ENCODE measurements at regions not wholly inside any gene's neighbourhood (a gene's known extent, or its start where the extent isn't known, plus 50 kb on each side); places are given as distances from the start of the nearest gene placed in this dataset.
A peak's percentile ranks its signal among the peaks of the same experiment; 100 is the strongest.

DNA sequence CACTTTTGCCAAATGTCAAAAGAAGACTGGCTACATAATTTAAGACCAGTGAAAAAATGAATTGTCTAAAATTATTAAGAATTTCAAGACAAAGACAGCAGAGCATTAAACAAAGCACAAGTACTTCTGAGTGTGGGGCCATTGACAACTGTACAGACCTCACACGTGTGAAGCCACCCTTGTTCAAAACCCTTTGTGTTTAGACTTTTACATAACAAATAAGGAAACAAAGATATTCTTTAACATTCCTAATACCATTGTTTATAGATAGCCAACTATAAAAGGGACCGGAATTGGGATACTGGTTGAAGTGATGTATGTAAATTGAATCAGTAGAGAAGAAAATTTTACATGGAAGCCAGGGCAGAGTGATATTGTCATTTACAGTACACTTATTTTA is 624.2 kb downstream of the PCDH18 start:
- intact Hi-C loops (cut with micrococcal nuclease) = no loop called here
- no peak for DNase-seq
- ATAC-seq = no peak

DNA sequence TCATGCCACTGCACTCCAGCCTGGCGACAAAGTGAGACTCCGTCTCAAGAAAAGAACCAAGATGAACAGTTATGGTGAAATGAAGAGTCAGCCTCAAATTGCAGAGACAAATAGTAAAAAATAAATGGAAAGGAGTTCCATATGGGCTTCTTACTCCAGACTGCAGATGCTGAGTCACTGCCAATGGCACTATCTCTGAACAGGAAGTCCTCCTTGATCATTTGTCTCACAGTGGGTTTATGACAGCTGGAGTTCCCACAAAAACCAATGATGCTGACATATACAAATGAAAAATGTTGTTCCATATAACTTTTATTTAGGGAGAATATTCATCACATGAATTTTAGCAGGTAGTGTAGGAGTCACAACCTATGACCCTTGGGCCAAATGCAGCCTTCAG is 631.6 kb downstream of the PCDH18 start:
- intact Hi-C loops (cut with micrococcal nuclease) = no loop called here
- ATAC-seq = no peak
- no peak for DNase-seq

DNA sequence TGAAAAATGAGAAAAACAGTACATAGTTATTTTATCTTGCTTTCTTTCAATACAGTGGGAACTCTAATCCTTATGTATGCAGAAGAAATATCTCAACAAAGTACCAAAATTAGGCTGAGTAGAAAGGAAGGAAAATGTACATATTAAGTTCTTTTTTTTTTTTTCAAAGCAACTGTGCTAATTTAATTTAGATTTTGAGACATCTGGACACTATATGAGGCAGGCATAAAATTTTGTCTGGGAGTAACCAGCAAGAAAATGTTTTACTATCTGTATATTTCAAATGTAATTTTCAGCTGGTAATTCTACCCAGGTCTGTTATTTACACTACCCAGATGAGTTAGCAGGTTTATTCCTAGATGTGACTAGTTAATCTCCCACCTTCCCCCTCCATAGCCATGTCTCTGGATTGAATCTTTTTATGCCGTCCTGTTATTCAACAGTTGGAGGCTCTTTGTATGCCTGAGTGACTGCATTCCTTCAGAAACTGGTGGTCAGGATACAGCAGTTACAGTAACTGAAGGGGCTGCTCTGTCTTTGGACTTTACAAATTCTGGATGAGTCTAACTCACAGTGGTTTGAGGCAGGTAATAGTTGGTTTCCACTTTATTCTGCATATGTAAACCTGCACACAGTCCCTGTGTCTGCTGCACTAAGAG is 633.6 kb downstream of the PCDH18 start:
- intact Hi-C loops (cut with micrococcal nuclease) = no loop called here
- DNase-seq (no peak), ATAC-seq (no peak)

DNA sequence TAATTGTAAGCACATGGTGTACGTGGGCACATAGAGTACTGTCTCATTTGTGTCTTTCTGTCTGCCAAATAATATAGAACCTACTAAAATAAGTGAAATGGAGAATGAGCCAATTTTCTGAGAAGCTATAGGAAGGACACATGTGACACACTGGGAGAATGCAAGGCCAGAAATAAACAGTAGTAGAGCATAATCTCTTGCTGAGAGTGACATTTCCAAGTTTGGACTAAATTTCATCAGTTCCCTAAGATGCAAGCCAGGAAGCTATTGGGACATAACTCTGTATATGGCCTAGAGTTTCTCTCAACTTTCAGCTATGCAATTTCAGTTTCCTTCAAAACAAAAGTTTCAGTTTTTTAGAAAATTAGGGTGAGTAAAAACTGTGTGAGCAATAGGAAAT is 638.7 kb downstream of the PCDH18 start:
- ATAC-seq (no peak), DNase-seq (no peak)
- intact Hi-C loops (cut with micrococcal nuclease) = no loop called here

DNA sequence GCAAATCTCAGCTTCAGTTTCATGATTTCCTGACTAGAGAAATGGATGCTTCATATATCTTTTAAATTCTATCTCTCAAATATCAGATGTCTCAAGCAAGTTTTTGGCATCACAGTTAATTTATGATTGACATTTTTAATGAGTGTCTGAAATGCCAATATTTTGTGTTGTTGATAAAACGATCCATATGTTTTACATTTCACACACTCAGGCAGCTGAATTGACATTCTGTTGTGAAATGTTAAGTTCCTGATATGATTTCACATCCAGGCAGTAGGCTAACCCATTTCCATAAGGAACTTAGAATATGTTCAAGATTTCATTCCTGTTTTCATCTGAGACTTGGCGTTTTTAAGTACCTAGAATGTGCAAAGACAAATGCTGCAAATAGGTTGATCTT is 650.6 kb downstream of the PCDH18 start:
- intact Hi-C loops (cut with micrococcal nuclease) = no loop called here
- DNase-seq (no peak), ATAC-seq (no peak)

DNA sequence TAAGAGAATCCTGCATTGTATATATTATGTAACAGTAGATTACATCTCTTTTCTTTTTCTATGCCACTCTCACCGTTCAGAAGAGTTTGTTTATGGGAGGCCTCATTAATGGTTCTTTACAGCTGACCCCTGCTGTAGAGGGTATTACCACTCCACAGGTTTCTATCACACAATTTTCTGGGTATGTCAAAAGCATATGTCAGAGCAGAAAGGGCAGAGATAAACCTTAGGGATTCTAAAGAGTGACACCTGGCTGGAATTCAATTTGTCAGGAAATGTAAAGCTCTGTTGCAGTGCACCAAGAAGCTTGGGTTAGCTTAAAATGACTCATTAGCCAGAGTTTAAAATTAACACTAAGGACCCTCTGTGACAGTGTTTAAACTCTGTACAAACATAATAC is 658.7 kb downstream of the PCDH18 start:
- no peak for ATAC-seq
- intact Hi-C loops (cut with micrococcal nuclease) = no loop called here

DNA sequence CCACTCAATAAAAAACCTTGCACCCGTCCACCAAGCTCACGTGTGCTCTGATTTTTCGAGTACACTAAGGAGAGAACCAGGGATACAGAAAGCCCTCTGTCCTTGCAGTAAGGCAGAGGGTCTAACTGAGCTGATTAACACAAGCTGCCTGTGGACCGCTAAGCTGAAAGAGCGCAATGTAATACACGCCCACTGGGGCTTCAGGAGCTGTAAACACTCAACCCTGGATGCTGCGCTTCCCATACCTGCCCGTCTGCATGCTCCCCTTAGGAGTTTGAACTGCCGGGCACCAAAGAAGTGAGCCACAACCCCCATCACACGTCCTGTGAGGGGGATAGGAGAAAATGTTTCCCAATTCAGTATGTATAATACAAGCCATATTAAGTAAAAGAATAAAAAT is 664.8 kb downstream of the PCDH18 start:
- DNase-seq = no peak
- intact Hi-C loops (cut with micrococcal nuclease) = no loop called here

More for the DNA sequence above, 658.7 kb downstream of the PCDH18 start:
- no peak for DNase-seq

DNA sequence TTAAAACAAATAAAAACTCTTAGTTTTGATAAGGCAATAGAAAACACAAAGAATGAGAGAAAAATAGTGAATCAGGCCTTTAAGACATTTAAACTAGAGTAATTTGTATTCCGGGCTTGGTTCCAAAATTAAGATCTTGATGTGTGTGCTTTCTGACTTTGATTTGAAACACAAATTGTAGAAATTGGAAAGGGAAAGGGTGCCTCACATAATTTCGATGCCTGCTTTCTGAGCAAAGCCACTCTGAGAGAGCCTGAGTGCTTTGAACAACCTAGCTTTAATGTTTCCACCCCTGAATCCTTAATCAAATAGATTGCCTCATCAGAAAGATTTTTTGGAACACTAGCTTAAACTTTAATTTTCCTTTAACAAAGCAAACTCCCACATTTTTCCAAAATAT is 666.8 kb downstream of the PCDH18 start:
- ATAC-seq = no peak
- intact Hi-C loops (cut with micrococcal nuclease) = no loop called here

More for the DNA sequence above, 664.8 kb downstream of the PCDH18 start:
- ATAC-seq = no peak

DNA sequence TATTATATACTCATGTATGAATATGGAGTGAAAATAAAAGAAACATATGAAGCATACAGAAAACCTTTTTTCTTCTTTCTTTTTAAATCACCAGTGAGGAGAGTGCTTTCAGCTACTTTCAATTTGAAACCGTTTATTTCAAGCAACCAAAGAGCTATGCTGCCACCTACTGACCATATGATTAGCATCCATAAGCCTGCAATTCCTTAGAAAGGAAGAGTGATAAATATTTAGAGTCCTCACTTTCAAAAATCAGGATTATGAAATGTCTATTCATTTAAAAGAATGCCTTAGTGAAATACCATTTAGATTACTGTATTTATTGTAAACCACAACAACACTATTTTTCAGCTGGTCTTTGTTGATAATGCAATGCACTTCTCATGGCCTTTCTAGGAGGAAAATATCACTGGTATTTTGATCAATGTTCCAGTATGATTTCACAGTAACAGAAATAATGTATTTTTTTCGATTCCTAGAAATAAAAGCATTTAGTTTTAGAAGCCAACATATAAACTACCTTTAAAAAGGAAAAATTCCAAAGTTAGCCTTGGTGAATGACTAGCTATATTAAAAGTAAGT is 667.6 kb downstream of the PCDH18 start:
- peak; percentile 65 for ATAC-seq
- no peak for DNase-seq
- intact Hi-C loops (cut with micrococcal nuclease) = no loop called here

More for the DNA sequence above, 666.8 kb downstream of the PCDH18 start:
- no peak for DNase-seq

DNA sequence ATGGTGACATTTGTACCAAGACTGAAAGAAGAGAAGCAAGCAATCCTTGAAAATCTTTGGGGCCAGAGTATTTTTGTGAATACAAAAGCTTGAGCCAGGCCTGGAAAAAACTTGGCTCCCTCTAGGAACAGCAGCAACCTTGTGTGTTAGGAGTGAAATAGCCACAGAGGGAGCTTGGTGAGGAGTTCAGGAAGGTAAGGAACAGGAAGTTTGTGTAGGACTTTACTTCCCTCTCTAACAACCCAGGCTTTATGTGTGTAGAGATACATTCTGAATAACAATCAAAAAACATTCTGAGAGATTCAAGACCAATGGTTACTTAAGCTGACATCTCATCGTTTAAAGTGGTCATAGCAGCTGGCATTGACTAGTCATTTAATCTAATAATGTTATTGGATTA is 668.5 kb downstream of the PCDH18 start:
- DNase-seq = no peak
- intact Hi-C loops (cut with micrococcal nuclease) = no loop called here
- no peak for ATAC-seq

DNA sequence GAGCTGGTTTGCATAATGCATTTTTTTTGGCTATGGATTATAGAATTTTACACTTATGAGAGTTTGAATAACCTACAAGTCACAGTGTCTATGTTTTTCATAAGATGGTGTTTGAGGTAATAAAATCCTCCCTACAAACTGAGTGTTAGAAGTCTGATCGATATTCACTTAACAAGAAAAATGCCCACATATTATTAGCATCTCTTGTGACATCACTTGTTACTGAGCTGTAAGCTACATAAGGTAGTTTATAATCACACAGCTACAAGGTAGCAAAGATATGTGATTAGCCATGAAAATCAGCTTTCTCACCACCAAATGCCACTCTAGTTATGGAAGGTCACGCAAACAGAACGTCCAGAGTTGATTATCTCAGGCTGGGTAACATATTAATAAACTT is 669.6 kb downstream of the PCDH18 start:
- intact Hi-C loops (cut with micrococcal nuclease) = no loop called here
- no peak for DNase-seq
- ATAC-seq = no peak

DNA sequence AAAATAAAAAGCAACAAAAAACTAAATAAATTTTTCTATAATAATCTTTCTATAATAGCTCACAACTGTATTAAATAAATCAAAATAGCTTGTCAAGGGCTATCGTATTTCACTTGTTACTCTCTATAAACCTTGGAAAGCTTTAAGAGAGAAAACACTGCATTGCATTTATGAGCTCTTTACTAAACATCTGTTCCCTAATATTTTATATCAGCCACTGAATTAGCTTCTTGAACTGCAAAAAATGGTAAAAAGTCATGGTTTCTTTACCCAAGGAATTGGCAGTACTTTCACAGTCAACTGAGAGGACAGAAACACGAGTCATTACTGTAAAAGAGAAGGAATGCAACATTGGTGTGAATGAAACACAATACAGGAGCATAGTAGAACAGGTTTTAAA is 671.2 kb downstream of the PCDH18 start:
- intact Hi-C loops (cut with micrococcal nuclease) = no loop called here
- no peak for ATAC-seq
- no peak for DNase-seq

DNA sequence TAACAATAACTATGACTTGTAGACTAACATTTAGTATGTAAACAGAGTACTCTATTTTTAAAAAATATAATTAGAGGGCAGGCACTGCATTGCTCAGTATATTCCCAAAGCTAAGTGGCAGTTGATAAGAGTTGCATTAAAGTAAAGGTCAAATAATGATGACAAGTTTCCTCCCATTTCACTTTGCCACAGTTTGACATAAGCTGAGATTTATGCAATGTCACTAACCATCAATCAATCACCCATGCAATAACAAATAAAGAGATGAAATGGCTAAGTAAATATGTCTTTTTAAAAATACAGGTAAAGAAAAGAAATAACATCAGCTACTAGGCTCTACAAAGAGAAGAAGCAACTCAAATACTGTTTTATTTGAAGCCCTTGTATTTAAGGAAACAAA is 673.4 kb downstream of the PCDH18 start:
- intact Hi-C loops (cut with micrococcal nuclease) = no loop called here
- DNase-seq (no peak), ATAC-seq (no peak)

DNA sequence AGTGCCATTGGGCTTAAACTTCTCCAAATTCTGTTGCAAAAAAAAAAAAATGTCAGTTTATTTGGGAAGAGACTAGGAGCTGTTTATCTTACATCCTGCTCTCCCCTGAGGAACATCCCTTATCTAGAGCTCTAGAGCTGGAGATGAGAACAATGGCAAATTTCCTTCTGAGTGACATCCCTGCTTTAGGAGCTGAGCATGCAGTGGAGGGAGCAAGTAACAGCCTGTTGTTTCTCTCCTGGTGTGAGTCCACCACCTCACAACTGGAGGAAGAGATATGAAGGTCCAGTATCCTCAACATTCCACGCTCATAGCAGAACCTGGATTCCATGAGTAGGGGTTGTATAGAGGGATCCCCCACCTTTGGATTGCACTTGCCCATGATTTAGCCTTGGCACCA is 676.4 kb downstream of the PCDH18 start:
- no peak for ATAC-seq
- no peak for DNase-seq
- intact Hi-C loops (cut with micrococcal nuclease) = no loop called here

DNA sequence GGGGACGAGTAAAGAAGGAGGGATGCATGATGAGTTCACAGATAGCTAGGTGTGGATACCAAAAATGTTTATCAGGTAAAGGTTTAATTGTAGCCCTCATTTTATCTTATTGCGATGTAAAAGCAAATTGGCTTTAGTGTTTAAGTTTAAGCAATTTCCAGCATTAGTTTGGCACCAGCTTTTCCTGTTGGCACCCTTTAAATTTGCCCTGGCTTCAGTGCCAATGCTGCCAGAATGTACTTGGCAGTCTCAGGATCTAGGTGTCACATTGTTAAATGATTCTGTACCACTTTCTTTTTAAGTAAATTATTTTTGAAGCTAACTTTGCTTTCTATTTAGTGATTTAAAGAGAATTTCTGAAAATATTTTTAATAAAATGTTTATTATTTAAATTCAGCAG is 681.8 kb downstream of the PCDH18 start:
- ATAC-seq = no peak
- intact Hi-C loops (cut with micrococcal nuclease) = no loop called here
- no peak for DNase-seq

DNA sequence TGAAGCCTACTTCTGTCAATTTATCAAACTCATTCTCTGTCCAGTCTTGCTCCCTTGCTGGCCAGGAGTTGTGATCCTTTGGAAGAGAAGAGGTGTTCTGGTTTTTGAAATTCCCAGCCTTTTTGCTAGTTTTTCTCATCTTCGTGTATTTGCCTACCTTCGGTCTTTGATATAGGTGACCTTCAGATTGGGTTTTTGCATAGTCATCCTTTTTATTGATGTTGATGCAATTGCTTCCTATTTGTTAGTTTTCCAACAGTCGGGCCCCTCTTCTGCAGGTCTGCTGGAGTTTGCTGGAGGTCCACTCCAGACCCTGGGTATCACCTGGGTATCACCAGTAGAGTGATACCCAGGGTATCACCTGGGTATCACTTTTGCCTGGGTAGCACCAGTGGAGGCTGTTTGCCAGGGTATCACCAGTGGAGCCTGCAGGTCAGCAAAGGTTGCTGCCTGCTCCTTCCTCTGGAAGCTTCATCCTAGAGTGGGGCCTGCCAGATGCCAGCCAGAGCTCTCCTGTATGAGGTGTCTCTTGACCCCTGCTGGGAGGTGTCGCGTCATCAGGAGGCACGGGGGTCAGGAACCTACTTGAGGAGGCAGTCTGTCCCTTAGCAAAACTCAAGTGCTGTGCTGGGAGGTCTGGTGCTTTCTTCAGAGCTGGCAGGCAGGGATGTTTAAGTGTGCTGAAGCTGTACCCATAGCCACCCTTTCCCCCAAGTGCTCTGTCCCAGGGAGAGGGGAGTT is 684.2 kb downstream of the PCDH18 start:
- DNase-seq (no peak), ATAC-seq (no peak)
- intact Hi-C loops (cut with micrococcal nuclease) = no loop called here

DNA sequence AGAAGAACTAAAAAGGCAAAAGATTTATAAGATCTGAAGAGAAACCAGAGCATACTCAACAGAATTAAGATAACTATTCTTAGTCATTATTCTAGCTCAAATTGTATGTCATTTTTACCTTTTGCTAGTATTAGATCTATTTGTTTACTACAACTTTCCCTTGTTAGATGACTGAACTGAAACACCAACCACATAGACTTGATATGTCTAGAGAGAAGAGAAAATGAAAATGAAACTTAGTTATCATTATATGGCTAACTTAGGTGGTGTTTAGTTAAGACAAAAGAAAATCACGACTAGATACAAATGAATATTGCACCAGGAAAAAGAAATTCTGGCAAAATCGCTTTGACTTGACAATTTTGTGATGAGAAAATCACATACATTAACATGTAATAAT is 690.8 kb downstream of the PCDH18 start:
- intact Hi-C loops (cut with micrococcal nuclease) = no loop called here
- DNase-seq = no peak
- no peak for ATAC-seq

DNA sequence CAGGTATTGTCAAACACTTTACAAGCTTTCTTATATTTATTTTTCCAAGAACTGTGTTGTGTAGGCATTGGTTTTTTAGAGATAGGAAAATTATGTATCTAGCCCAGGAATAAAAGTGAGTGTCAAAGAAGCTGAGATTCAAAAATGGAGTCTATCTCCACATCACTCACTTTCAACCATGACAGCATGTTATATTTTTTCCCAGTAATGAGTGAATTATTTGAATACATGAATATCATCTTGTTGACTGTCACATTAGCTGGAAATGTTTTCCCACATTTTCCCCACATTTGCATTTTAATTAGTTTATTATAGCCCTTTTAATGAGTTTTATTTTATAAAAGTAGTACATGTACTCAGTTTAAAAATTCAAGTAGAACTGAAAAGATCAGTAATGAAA is 693.7 kb downstream of the PCDH18 start:
- intact Hi-C loops (cut with micrococcal nuclease) = no loop called here
- no peak for ATAC-seq

DNA sequence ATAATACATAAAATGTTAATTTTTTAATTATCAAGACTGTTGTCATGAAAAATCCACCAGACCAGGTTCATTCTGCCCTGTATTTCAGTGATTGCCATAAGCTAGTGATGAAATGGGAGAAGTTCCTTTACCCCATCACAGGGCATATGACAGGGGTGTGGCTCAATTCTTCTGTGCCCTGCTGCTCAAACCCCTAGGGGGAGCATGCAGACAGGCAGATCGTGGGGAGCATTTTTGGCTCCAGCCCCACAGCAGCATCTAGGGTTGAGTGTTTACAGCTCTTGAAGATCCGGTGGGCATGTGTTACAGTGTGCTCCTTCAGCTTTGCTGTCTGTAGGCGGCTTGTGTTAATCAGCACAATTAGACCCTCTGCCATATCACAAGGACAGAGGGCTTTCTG is 700.7 kb downstream of the PCDH18 start:
- ATAC-seq (no peak), DNase-seq (no peak)
- intact Hi-C loops (cut with micrococcal nuclease) = no loop called here

More for the DNA sequence above, 693.7 kb downstream of the PCDH18 start:
- no peak for DNase-seq

DNA sequence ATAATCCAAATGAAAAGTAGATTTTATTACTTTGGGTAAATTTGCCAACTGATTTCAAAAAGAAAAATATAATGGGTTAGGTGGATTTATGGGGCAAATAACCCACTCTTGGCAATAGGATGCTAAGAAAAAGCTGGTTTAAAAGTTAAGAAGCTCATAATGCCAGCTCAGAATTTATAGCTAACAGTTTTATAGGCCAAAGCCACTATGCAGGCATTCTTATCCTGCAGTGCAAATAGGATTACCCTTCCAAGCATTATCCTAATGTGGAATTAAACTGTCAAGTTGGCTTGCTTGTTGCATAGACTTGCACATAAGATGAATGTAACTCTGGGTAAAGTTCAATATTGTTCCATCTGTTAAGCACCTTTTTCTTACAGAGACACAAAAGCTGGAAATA is 703.0 kb downstream of the PCDH18 start:
- intact Hi-C loops (cut with micrococcal nuclease) = no loop called here
- ATAC-seq (no peak), DNase-seq (no peak)

DNA sequence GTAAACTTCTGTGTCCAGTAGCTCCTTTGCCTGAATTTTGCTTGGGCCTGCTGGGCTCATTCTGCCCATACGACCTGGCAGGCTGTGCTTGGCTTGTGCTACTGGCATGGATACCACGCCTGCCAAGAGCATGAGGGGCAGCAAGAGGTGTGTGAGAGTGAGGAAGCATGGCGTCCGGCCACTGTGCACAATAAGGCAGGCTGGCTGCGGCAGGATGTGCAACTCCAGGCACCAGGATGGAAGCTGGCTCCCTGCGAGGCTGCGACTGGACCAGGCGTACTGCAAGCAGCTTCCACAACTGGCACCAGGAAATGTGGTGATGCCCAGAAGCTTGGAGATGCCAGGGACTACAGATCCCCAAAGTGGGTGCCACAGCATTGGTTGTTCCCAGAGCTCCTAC is 709.3 kb downstream of the PCDH18 start:
- no peak for DNase-seq
- intact Hi-C loops (cut with micrococcal nuclease) = no loop called here
- ATAC-seq = no peak

Data from left ventricle myocardium superior (tissue), 1 donor.